ENCODE measurements at regions not wholly inside any gene's neighbourhood (a gene's known extent, or its start where the extent isn't known, plus 50 kb on each side); places are given as distances from the start of the nearest gene placed in this dataset.

GRCh38 chr2:45237850-45238542 is 228.7 kb upstream of the SIX2 start:
- Histone ChIP-seq H3K36me3 (ENCODE audit: control insufficient read depth in 4 of 4, insufficient read depth in 4 of 4, low read length in 3 of 4) (no peaks in the 10 kb centered on the region), H3K9me3 (ENCODE audit: control extremely low read depth in 1 of 5, control insufficient read depth in 4 of 5, insufficient read depth in 2 of 5, low read depth in 1 of 5, low read length in 4 of 5) (no peaks in the 10 kb centered on the region), H3K27ac (ENCODE audit: insufficient read depth in 1 of 2, low read depth in 1 of 2, low read length in 2 of 2, poor library complexity in 1 of 2, severe bottlenecking in 2 of 2) (no peak overlapping the region), H3K4me3 (ENCODE audit: control insufficient read depth in 1 of 7, extremely low read depth in 1 of 7, insufficient read depth in 4 of 7, low read depth in 2 of 7, low read length in 6 of 7) (peak overlapping the region in 1 of 7 experiments; percentile 19), H3K27me3 (replicated peaks in 2 of 5; ENCODE audit: control insufficient read depth in 4 of 5, insufficient read depth in 5 of 5, low read length in 4 of 5) (no peaks in the 10 kb centered on the region), H3K4me1 (ENCODE audit: control extremely low read depth in 1 of 4, control insufficient read depth in 4 of 4, insufficient read depth in 4 of 4, low read length in 3 of 4) (peaks cover 0 to 25% (median 19%) of the 10 kb centered on the region in 4 experiments)
- 41% methylated on average over 6 of the region's 6 CpGs for WGBS (ENCODE audit: insufficient coverage)
- ChIA-PET CTCF (interaction anchor here (0.8 to 1.7 kb wide), 4 partner anchors 11 to 38 kb away, joined by 3 to 5 read pairs (median 3); no protein-coding TSS in a partner anchor), POLR2A (no interaction called here)
- peak; percentile 46 to 91 (median 88) for DNase-seq

GRCh38 chr2:45237128-45237527 is 227.9 kb upstream of the SIX2 start:
- H3K4me3 ChIP-seq (ENCODE audit: control insufficient read depth in 1 of 7, extremely low read depth in 1 of 7, insufficient read depth in 4 of 7, low read depth in 2 of 7, low read length in 6 of 7): peak overlapping the region in 1 of 7 experiments; percentile 17
- CTCF ChIA-PET: interaction anchor here (0.8 to 1.0 kb wide), 2 partner anchors 35 to 37 kb away, joined by 3 read pairs; no protein-coding TSS in a partner anchor
- peak in 2 of 3 donors; percentile 40 to 43 for DNase-seq

GRCh38 chr2:45236268-45236667 is 227.0 kb upstream of the SIX2 start:
- Histone ChIP-seq H3K4me1 (ENCODE audit: control extremely low read depth in 1 of 4, control insufficient read depth in 4 of 4, insufficient read depth in 4 of 4, low read length in 3 of 4) (peaks cover 0 to 25% (median 19%) of the 10 kb centered on the region in 4 experiments), H3K27ac (ENCODE audit: insufficient read depth in 1 of 2, low read depth in 1 of 2, low read length in 2 of 2, poor library complexity in 1 of 2, severe bottlenecking in 2 of 2) (no peak overlapping the region), H3K27me3 (replicated peaks in 2 of 5; ENCODE audit: control insufficient read depth in 4 of 5, insufficient read depth in 5 of 5, low read length in 4 of 5) (no peaks in the 10 kb centered on the region), H3K4me3 (ENCODE audit: control insufficient read depth in 1 of 7, extremely low read depth in 1 of 7, insufficient read depth in 4 of 7, low read depth in 2 of 7, low read length in 6 of 7) (no peak overlapping the region), H3K9me3 (ENCODE audit: control extremely low read depth in 1 of 5, control insufficient read depth in 4 of 5, insufficient read depth in 2 of 5, low read depth in 1 of 5, low read length in 4 of 5) (peaks cover 0 to 4% (median 0%) of the 10 kb centered on the region in 5 experiments), H3K36me3 (ENCODE audit: control insufficient read depth in 4 of 4, insufficient read depth in 4 of 4, low read length in 3 of 4) (no peaks in the 10 kb centered on the region)
- 100% methylated on average over 1 of the region's 2 CpGs for WGBS (ENCODE audit: insufficient coverage)
- POLR2A ChIA-PET: no interaction called here
- no peak for DNase-seq
- CTCF ChIA-PET: no interaction called here

More at GRCh38 chr2:45237128-45237527, 227.9 kb upstream of the SIX2 start:
- WGBS (ENCODE audit: insufficient coverage): 26% methylated on average over 7 of the region's 9 CpGs
- Histone ChIP-seq H3K9me3 (ENCODE audit: control extremely low read depth in 1 of 5, control insufficient read depth in 4 of 5, insufficient read depth in 2 of 5, low read depth in 1 of 5, low read length in 4 of 5) (no peaks in the 10 kb centered on the region), H3K36me3 (ENCODE audit: control insufficient read depth in 4 of 4, insufficient read depth in 4 of 4, low read length in 3 of 4) (no peaks in the 10 kb centered on the region), H3K27me3 (replicated peaks in 2 of 5; ENCODE audit: control insufficient read depth in 4 of 5, insufficient read depth in 5 of 5, low read length in 4 of 5) (no peaks in the 10 kb centered on the region), H3K27ac (ENCODE audit: insufficient read depth in 1 of 2, low read depth in 1 of 2, low read length in 2 of 2, poor library complexity in 1 of 2, severe bottlenecking in 2 of 2) (no peak overlapping the region), H3K4me1 (ENCODE audit: control extremely low read depth in 1 of 4, control insufficient read depth in 4 of 4, insufficient read depth in 4 of 4, low read length in 3 of 4) (peaks cover 0 to 25% (median 19%) of the 10 kb centered on the region in 4 experiments)
- POLR2A ChIA-PET: no interaction called here

- no CpG with 5 or more reads among the region's 3 CpGs for WGBS (ENCODE audit: insufficient coverage)
- Histone ChIP-seq H3K4me3 (ENCODE audit: control insufficient read depth in 1 of 7, extremely low read depth in 1 of 7, insufficient read depth in 4 of 7, low read depth in 2 of 7, low read length in 6 of 7) (no peak overlapping the region), H3K36me3 (ENCODE audit: control insufficient read depth in 4 of 4, insufficient read depth in 4 of 4, low read length in 3 of 4) (no peaks in the 10 kb centered on the region), H3K27ac (ENCODE audit: insufficient read depth in 1 of 2, low read depth in 1 of 2, low read length in 2 of 2, poor library complexity in 1 of 2, severe bottlenecking in 2 of 2) (no peak overlapping the region), H3K27me3 (replicated peaks in 2 of 5; ENCODE audit: control insufficient read depth in 4 of 5, insufficient read depth in 5 of 5, low read length in 4 of 5) (no peaks in the 10 kb centered on the region), H3K9me3 (ENCODE audit: control extremely low read depth in 1 of 5, control insufficient read depth in 4 of 5, insufficient read depth in 2 of 5, low read depth in 1 of 5, low read length in 4 of 5) (peaks cover 0 to 8% (median 0%) of the 10 kb centered on the region in 5 experiments), H3K4me1 (ENCODE audit: control extremely low read depth in 1 of 4, control insufficient read depth in 4 of 4, insufficient read depth in 4 of 4, low read length in 3 of 4) (peaks cover 0 to 20% (median 16%) of the 10 kb centered on the region in 4 experiments)
- CTCF ChIA-PET: no interaction called here
- DNase-seq: no peak
- POLR2A ChIA-PET: interaction anchor here (1.1 kb wide), 1 partner anchor 52 kb away, joined by 3 read pairs; no protein-coding TSS in a partner anchor
These were observed 224.0 kb upstream of the SIX2 start for GRCh38 chr2:45233301-45233700.

- Histone ChIP-seq H3K4me3 (ENCODE audit: control insufficient read depth in 1 of 7, extremely low read depth in 1 of 7, insufficient read depth in 4 of 7, low read depth in 2 of 7, low read length in 6 of 7) (no peak overlapping the region), H3K27ac (ENCODE audit: insufficient read depth in 1 of 2, low read depth in 1 of 2, low read length in 2 of 2, poor library complexity in 1 of 2, severe bottlenecking in 2 of 2) (no peak overlapping the region), H3K36me3 (ENCODE audit: control insufficient read depth in 4 of 4, insufficient read depth in 4 of 4, low read length in 3 of 4) (no peaks in the 10 kb centered on the region), H3K9me3 (ENCODE audit: control extremely low read depth in 1 of 5, control insufficient read depth in 4 of 5, insufficient read depth in 2 of 5, low read depth in 1 of 5, low read length in 4 of 5) (peaks cover 0 to 9% (median 0%) of the 10 kb centered on the region in 5 experiments), H3K27me3 (replicated peaks in 2 of 5; ENCODE audit: control insufficient read depth in 4 of 5, insufficient read depth in 5 of 5, low read length in 4 of 5) (no peaks in the 10 kb centered on the region), H3K4me1 (ENCODE audit: control extremely low read depth in 1 of 4, control insufficient read depth in 4 of 4, insufficient read depth in 4 of 4, low read length in 3 of 4) (peaks cover 0 to 16% (median 12%) of the 10 kb centered on the region in 4 experiments)
- CTCF ChIA-PET: no interaction called here
- POLR2A ChIA-PET: interaction anchor here (1.1 kb wide), 1 partner anchor 52 kb away, joined by 3 read pairs; no protein-coding TSS in a partner anchor
- no peak for DNase-seq
- no CpG with 5 or more reads among the region's 1 CpG for WGBS (ENCODE audit: insufficient coverage)
These were observed 223.6 kb upstream of the SIX2 start for GRCh38 chr2:45232818-45233217.

GRCh38 chr2:45229411-45229810 is 220.2 kb upstream of the SIX2 start:
- DNase-seq: no peak
- ChIA-PET POLR2A (no interaction called here), CTCF (no interaction called here)
- Histone ChIP-seq H3K4me3 (ENCODE audit: control insufficient read depth in 1 of 7, extremely low read depth in 1 of 7, insufficient read depth in 4 of 7, low read depth in 2 of 7, low read length in 6 of 7) (no peak overlapping the region), H3K27me3 (replicated peaks in 2 of 5; ENCODE audit: control insufficient read depth in 4 of 5, insufficient read depth in 5 of 5, low read length in 4 of 5) (no peaks in the 10 kb centered on the region), H3K4me1 (ENCODE audit: control extremely low read depth in 1 of 4, control insufficient read depth in 4 of 4, insufficient read depth in 4 of 4, low read length in 3 of 4) (peaks cover 0 to 5% (median 3%) of the 10 kb centered on the region in 4 experiments), H3K9me3 (ENCODE audit: control extremely low read depth in 1 of 5, control insufficient read depth in 4 of 5, insufficient read depth in 2 of 5, low read depth in 1 of 5, low read length in 4 of 5) (peaks cover 0 to 14% (median 0%) of the 10 kb centered on the region in 5 experiments), H3K27ac (ENCODE audit: insufficient read depth in 1 of 2, low read depth in 1 of 2, low read length in 2 of 2, poor library complexity in 1 of 2, severe bottlenecking in 2 of 2) (no peak overlapping the region), H3K36me3 (ENCODE audit: control insufficient read depth in 4 of 4, insufficient read depth in 4 of 4, low read length in 3 of 4) (no peaks in the 10 kb centered on the region)
- 55% methylated on average over 1 of the region's 1 CpG for WGBS (ENCODE audit: insufficient coverage)

- no peak for DNase-seq
- Histone ChIP-seq H3K27me3 (replicated peaks in 2 of 5; ENCODE audit: control insufficient read depth in 4 of 5, insufficient read depth in 5 of 5, low read length in 4 of 5) (no peaks in the 10 kb centered on the region), H3K4me3 (ENCODE audit: control insufficient read depth in 1 of 7, extremely low read depth in 1 of 7, insufficient read depth in 4 of 7, low read depth in 2 of 7, low read length in 6 of 7) (no peak overlapping the region), H3K9me3 (ENCODE audit: control extremely low read depth in 1 of 5, control insufficient read depth in 4 of 5, insufficient read depth in 2 of 5, low read depth in 1 of 5, low read length in 4 of 5) (peaks cover 0 to 14% (median 0%) of the 10 kb centered on the region in 5 experiments), H3K36me3 (ENCODE audit: control insufficient read depth in 4 of 4, insufficient read depth in 4 of 4, low read length in 3 of 4) (no peaks in the 10 kb centered on the region), H3K4me1 (ENCODE audit: control extremely low read depth in 1 of 4, control insufficient read depth in 4 of 4, insufficient read depth in 4 of 4, low read length in 3 of 4) (peaks cover 0 to 16% (median 13%) of the 10 kb centered on the region in 4 experiments), H3K27ac (ENCODE audit: insufficient read depth in 1 of 2, low read depth in 1 of 2, low read length in 2 of 2, poor library complexity in 1 of 2, severe bottlenecking in 2 of 2) (no peak overlapping the region)
- CTCF ChIA-PET: interaction anchor here (1.4 kb wide), 1 partner anchor 12 kb away, joined by 3 read pairs; no protein-coding TSS in a partner anchor
- POLR2A ChIA-PET: no interaction called here
- 100% methylated on average over 3 of the region's 3 CpGs for WGBS (ENCODE audit: insufficient coverage)
These were observed 218.1 kb upstream of the SIX2 start for GRCh38 chr2:45227347-45227746.
